Left hindlimb (tissue), 1 donor: ENCODE measurements at regions not wholly inside any gene's neighbourhood (a gene's known extent, or its start where the extent isn't known, plus 50 kb on each side); places are given as distances from the start of the nearest gene placed in this dataset.
"Not testable (repeated sequence)": the region's sequence is repeated elsewhere in the genome, so short reads cannot be mapped to it uniquely, and the experiment has no call there.

ENCODE experiments used
- DNase-seq: peaks from one replicate; pipeline ENCODE4 v3.0.0-alpha.2; 2018

- DNase-seq, result peak; percentile 48
Observed at GRCh38 chr16:48054881-48055601, 100.8 kb downstream of the ABCC12 start.

- DNase-seq, result no peak
Observed at GRCh38 chr16:48053418-48053745, 102.4 kb downstream of the ABCC12 start.

- no peak for DNase-seq
Observed at GRCh38 chr16:48052731-48053417, 102.9 kb downstream of the ABCC12 start.

- DNase-seq, result no peak
Observed at GRCh38 chr16:48050871-48051270, 104.9 kb downstream of the ABCC12 start.

GRCh38 chr16:48049847-48050246 is 105.9 kb downstream of the ABCC12 start:
- DNase-seq, result no peak

GRCh38 chr16:48047720-48048119 is 108.1 kb downstream of the ABCC12 start:
- DNase-seq, result no peak

GRCh38 chr16:48047241-48047640 is 108.6 kb downstream of the ABCC12 start:
- no peak for DNase-seq

- DNase-seq, result no peak
Observed at GRCh38 chr16:48044117-48044516, 111.7 kb downstream of the ABCC12 start.

- DNase-seq, result no peak
Observed at GRCh38 chr16:48041981-48042421, 113.8 kb downstream of the ABCC12 start.

- no peak for DNase-seq
Observed at GRCh38 chr16:48035142-48035541, 120.7 kb downstream of the ABCC12 start.

GRCh38 chr16:48030926-48031325 is 124.9 kb downstream of the ABCC12 start:
- no peak for DNase-seq

- DNase-seq, result no peak
Observed at GRCh38 chr16:48029768-48030167, 126.0 kb downstream of the ABCC12 start.

GRCh38 chr16:48025359-48025758 is 130.4 kb downstream of the ABCC12 start:
- no peak for DNase-seq

GRCh38 chr16:48024042-48024441 is 131.8 kb downstream of the ABCC12 start:
- no peak for DNase-seq

- no peak for DNase-seq
Observed at GRCh38 chr16:48022496-48022895, 133.3 kb downstream of the ABCC12 start.

GRCh38 chr16:48020617-48021016 is 135.2 kb downstream of the ABCC12 start:
- DNase-seq, result not testable (repeated sequence)

- DNase-seq, result no peak
Observed at GRCh38 chr16:48014349-48015135, 141.3 kb downstream of the ABCC12 start.

- DNase-seq, result no peak
Observed at GRCh38 chr16:48013491-48013901, 142.3 kb downstream of the ABCC12 start.

- DNase-seq, result no peak
Observed at GRCh38 chr16:48011878-48012658, 143.7 kb downstream of the ABCC12 start.

- DNase-seq, result no peak
Observed at GRCh38 chr16:48011466-48011865, 144.3 kb downstream of the ABCC12 start.

GRCh38 chr16:48008011-48008525 is 147.7 kb downstream of the ABCC12 start:
- DNase-seq, result no peak

- no peak for DNase-seq
Observed at GRCh38 chr16:48004141-48004695, 151.6 kb downstream of the ABCC12 start.
